ENCODE measurements at regions not wholly inside any gene's neighbourhood (a gene's known extent, or its start where the extent isn't known, plus 50 kb on each side); places are given as distances from the start of the nearest gene placed in this dataset.
"Not testable (repeated sequence)": the region's sequence is repeated elsewhere in the genome, so short reads cannot be mapped to it uniquely, and the experiment has no call there.

- no peak overlapping the region for H3K27ac Mint-ChIP-seq
- no peaks in the 10 kb centered on the region for H3K36me3 Mint-ChIP-seq
- H3K27me3 Mint-ChIP-seq, result peaks cover 0 to 5% of the 10 kb centered on the region in 2 donors
- H3K4me1 Mint-ChIP-seq (ENCODE audit: low read depth in 2 of 2), result no peaks in the 10 kb centered on the region
- H3K4me3 Mint-ChIP-seq, result no peak overlapping the region
- no peak for ATAC-seq
- no peaks in the 10 kb centered on the region for H3K9me3 Mint-ChIP-seq
- DNase-seq (ENCODE audit: low spot score), result no peak
Measured at GRCh38 chrX:78822157-78822690, 74.7 kb downstream of the LPAR4 start.

DNA sequence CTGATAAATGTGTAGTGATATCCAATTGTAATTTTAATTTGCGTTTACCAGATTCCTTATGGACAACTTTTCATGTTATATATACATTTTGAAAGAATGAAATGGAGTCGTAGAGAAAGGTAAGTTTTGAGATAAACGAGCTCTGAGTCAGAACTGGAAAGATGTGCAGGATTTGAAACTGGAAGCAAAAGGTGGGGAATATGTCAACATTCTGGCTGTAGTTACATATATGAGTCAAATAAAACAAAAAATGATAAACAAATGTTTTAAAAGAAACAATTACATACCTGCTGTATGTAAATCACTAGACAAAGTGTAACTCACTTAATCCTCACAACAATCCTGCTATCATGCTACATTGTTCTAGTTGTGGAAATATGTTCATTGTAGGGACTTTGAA is 84.0 kb downstream of the LPAR4 start:
- no peaks in the 10 kb centered on the region for H3K9me3 Mint-ChIP-seq
- no peak for DNase-seq (ENCODE audit: low spot score)
- no peak overlapping the region for H3K27ac Mint-ChIP-seq
- no peaks in the 10 kb centered on the region for H3K36me3 Mint-ChIP-seq
- no peak for ATAC-seq
- H3K4me3 Mint-ChIP-seq, result no peak overlapping the region
- H3K27me3 Mint-ChIP-seq, result peaks cover 0 to 9% of the 10 kb centered on the region in 2 donors
- H3K4me1 Mint-ChIP-seq (ENCODE audit: low read depth in 2 of 2), result no peaks in the 10 kb centered on the region

DNA sequence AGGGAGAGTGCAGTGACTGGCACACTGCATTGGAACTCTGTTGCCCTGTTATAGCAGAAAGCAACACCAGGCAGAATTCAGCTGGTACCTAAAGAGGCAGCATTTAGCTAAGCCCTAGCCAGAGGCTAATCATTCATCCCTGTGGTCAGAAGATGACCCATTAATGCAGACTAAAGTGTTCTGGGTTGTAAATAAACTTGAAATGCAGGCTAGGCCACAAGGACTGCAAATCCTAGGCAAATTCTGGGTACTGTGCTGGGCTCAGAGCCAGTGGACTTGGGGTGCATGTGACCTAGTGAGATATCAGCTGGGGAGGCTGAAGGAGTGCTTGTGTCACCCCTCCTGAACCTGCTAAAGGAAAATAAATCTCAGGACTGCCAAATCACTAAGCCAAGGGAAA is 91.2 kb downstream of the LPAR4 start:
- H3K9me3 Mint-ChIP-seq, result no peaks in the 10 kb centered on the region
- H3K36me3 Mint-ChIP-seq, result no peaks in the 10 kb centered on the region
- H3K4me3 Mint-ChIP-seq, result no peak overlapping the region
- no peaks in the 10 kb centered on the region for H3K4me1 Mint-ChIP-seq (ENCODE audit: low read depth in 2 of 2)
- no peak for DNase-seq (ENCODE audit: low spot score)
- H3K27me3 Mint-ChIP-seq, result peaks cover 0 to 4% of the 10 kb centered on the region in 2 donors
- no peak for ATAC-seq
- no peak overlapping the region for H3K27ac Mint-ChIP-seq

GRCh38 chrX:78839711-78840110 is 92.2 kb downstream of the LPAR4 start:
- ATAC-seq (no peak), DNase-seq (ENCODE audit: low spot score) (no peak)
- no peak overlapping the region for H3K4me3 Mint-ChIP-seq
- peaks cover 0 to 4% of the 10 kb centered on the region in 2 donors for H3K27me3 Mint-ChIP-seq
- H3K4me1 Mint-ChIP-seq (ENCODE audit: low read depth in 2 of 2), result no peaks in the 10 kb centered on the region
- no peak overlapping the region for H3K27ac Mint-ChIP-seq
- H3K36me3 Mint-ChIP-seq, result no peaks in the 10 kb centered on the region
- no peaks in the 10 kb centered on the region for H3K9me3 Mint-ChIP-seq

DNA sequence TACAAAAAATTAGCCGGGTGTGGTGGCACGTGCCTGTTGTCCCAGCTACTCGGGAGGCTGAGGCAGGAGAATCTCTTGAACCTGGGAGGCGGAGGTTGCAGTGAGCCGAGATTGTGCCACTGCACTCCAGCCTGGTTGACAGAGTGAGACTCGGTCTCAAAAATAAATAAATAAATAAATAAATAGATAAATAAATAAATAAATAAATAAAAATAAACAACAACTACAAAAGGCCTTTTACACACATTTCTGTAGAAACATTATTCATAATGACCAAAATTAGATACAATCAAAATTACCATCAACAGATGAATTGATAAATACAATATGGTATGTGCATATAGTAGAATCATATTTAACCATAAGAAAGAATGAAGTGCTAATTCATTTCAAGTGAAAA is 96.7 kb downstream of the LPAR4 start:
- H3K27me3 Mint-ChIP-seq, result peaks cover 0 to 10% of the 10 kb centered on the region in 2 donors
- not testable (repeated sequence) for ATAC-seq; H3K4me3 Mint-ChIP-seq; H3K4me1 Mint-ChIP-seq (ENCODE audit: low read depth in 2 of 2); H3K36me3 Mint-ChIP-seq; H3K27ac Mint-ChIP-seq; H3K9me3 Mint-ChIP-seq; DNase-seq (ENCODE audit: low spot score)

GRCh38 chrX:78881248-78881647 is 63.9 kb upstream of the P2RY10 start:
- H3K36me3 Mint-ChIP-seq, result peaks cover 22% of the 10 kb centered on the region
- not testable (repeated sequence) for DNase-seq (ENCODE audit: low spot score); H3K4me1 Mint-ChIP-seq (ENCODE audit: low read depth in 2 of 2); H3K4me3 Mint-ChIP-seq; H3K9me3 Mint-ChIP-seq; ATAC-seq; H3K27ac Mint-ChIP-seq
- peaks cover 0 to 13% of the 10 kb centered on the region in 2 donors for H3K27me3 Mint-ChIP-seq

DNA sequence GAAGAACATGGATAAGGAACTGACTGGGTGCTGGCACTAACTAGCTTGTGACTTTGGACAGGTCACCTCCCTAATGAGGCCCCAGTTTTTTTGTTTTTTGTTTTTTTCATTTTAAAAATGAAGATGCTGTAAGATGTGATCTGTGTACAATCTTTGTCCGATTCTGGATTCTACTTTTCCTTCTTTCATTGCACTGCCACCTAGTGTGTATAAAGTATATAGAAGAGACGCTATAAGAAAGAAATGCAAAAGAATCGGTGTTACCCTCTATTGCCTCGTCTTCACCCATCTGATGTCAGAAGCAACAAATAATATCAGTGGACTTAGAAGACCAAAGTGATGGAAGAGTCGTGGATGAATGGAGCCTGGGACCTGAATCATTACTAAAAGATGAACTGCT is 58.6 kb upstream of the P2RY10 start:
- ATAC-seq (no peak), DNase-seq (ENCODE audit: low spot score) (no peak)
- no peaks in the 10 kb centered on the region for H3K36me3 Mint-ChIP-seq
- H3K4me1 Mint-ChIP-seq (ENCODE audit: low read depth in 2 of 2), result peaks cover 6 to 12% of the 10 kb centered on the region in 2 donors
- peak overlapping the region; percentile 3 to 13 for H3K27ac Mint-ChIP-seq
- no peak overlapping the region for H3K4me3 Mint-ChIP-seq
- no peaks in the 10 kb centered on the region for H3K9me3 Mint-ChIP-seq
- peaks cover 0 to 13% of the 10 kb centered on the region in 2 donors for H3K27me3 Mint-ChIP-seq

Data from natural killer cell treated with Interleukin-12 subunit alpha and Interleukin-12 subunit beta and Interleukin-15 and Interleukin-18, amount 100 ng/mL, for 72 hours (primary cell).